Panc1 (cell line): ENCODE measurements at regions not wholly inside any gene's neighbourhood (a gene's known extent, or its start where the extent isn't known, plus 50 kb on each side); places are given as distances from the start of the nearest gene placed in this dataset.
A peak's percentile ranks its signal among the peaks of the same experiment; 100 is the strongest.

Experiments
- ATAC-seq: fragments of 200-7000 bp; cut with Tn5 transposase; 2 replicates; pipeline ENCODE4 v1.9.1; 2020; ENCODE audit warnings: mild to moderate bottlenecking, moderate library complexity
- BruUV-seq: library from RNA; stranded (reverse); fragments of 400-500 nt; replicated peaks from 2 replicates; lab custom pipeline; 2021; lab: Mats Ljungman, UMichigan
- CTCF ChIA-PET: fragments of 300-600 bp; sonication (Branson Sonifier 250); formaldehyde crosslinking; loops from one replicate; lab custom pipeline; 2022; ENCODE audit warnings: antibody characterized with exemption; lab: Charles Lee
- POLR2A ChIA-PET: fragments of 300-600 bp; sonication (Branson Sonifier 250); formaldehyde crosslinking; loops from one replicate; lab custom pipeline; 2022; ENCODE audit warnings: antibody characterized with exemption; lab: Charles Lee
- DNase-seq: peaks from one replicate; pipeline ENCODE4 v3.0.0-alpha.2; 2010; ENCODE audit warnings: low read depth, low spot score
- H3K27ac ChIP-seq: 2 replicates; pipeline ENCODE4 v1.5.1; 2011; ENCODE audit warnings: mild to moderate bottlenecking, low read length, inconsistent platforms
- H3K27me3 ChIP-seq: fragments of 200-500 bp; sonication (Bioruptor generic); 2 replicates; pipeline ENCODE4 v1.6.0; 2014; ENCODE audit warnings: low read length, inconsistent platforms; ENCODE audit not compliant: control insufficient read depth, insufficient read depth
- H3K36me3 ChIP-seq: fragments of 200-500 bp; sonication (Bioruptor generic); 2 replicates; pipeline ENCODE4 v1.5.1; 2014; ENCODE audit warnings: inconsistent platforms, mild to moderate bottlenecking, low read length, moderate library complexity; ENCODE audit not compliant: control insufficient read depth, insufficient read depth
- H3K4me1 ChIP-seq: 2 replicates; pipeline ENCODE4 v1.5.1; 2011; ENCODE audit warnings: inconsistent platforms, mild to moderate bottlenecking, low read length, moderate library complexity; ENCODE audit not compliant: control insufficient read depth, insufficient read depth
- H3K4me3 ChIP-seq, 2 experiments: 2 replicates each; pipeline ENCODE4 v1.5.1; 2011 to 2012; ENCODE audit warnings: low read depth in 2 of 2, low read length in 2 of 2, mild to moderate bottlenecking in 2 of 2, inconsistent platforms in 1 of 2, moderate library complexity in 1 of 2
- H3K9me3 ChIP-seq: fragments of 200-500 bp; sonication (Bioruptor generic); 2 replicates; pipeline ENCODE4 v1.5.1; 2014; ENCODE audit warnings: low read depth, mild to moderate bottlenecking, inconsistent platforms, low read length, moderate library complexity; ENCODE audit not compliant: control insufficient read depth, insufficient read depth
- CTCF ChIP-seq: fragments of 450-650 bp; IDR thresholded peaks from 2 replicates; pipeline ENCODE4 v1.5.1; 2017; ENCODE audit warnings: mild to moderate bottlenecking
- POLR2AphosphoS5 ChIP-seq: IDR thresholded peaks from 2 replicates; pipeline ENCODE4 v1.6.1; 2012; ENCODE audit warnings: mild to moderate bottlenecking, low read depth, low read length, moderate library complexity
- REST ChIP-seq, 2 experiments: IDR thresholded peaks; 2 replicates each; pipeline ENCODE4 v1.6.1; 2011 to 2012; ENCODE audit warnings: low read depth in 2 of 2, control low read depth in 1 of 2, low read length in 1 of 2, mild to moderate bottlenecking in 1 of 2, moderate library complexity in 1 of 2; ENCODE audit not compliant: insufficient read depth in 1 of 2
- SIN3A ChIP-seq: IDR thresholded peaks from 2 replicates; pipeline ENCODE4 v1.6.1; 2012; ENCODE audit warnings: low read depth, mild to moderate bottlenecking, low read length, moderate library complexity, borderline replicate concordance; ENCODE audit not compliant: insufficient read depth
- TCF7L2 ChIP-seq: IDR thresholded peaks from 2 replicates; pipeline ENCODE4 v1.6.1; 2011; ENCODE audit warnings: mild to moderate bottlenecking, low read depth, low read length, inconsistent platforms
- in situ Hi-C: cut with HindIII; loops from 2 replicates; pipeline ENCODE4 v1.10.0; 2016; ENCODE audit warnings: low sequenced_read_pairs, low pct_unique_long_range_greater_than_20kb
- intact Hi-C: fragments of 100-400 bp; cut with micrococcal nuclease; formaldehyde crosslinking; loops from one replicate; pipeline ENCODE4 v1.10.0; 2022; ENCODE audit not compliant: unreplicated experiment

GRCh38 chr13:90834700-90835099, 512.8 kb upstream of the MIR17HG start:
- in situ Hi-C loops = no loop called here
- CTCF ChIA-PET = no interaction called here
- no peak for TF ChIP-seq CTCF
- no peak for TF ChIP-seq POLR2AphosphoS5
- no peak for TF ChIP-seq REST (IDR thresholded peaks at IDR 0.05; ENCODE audit: insufficient read depth in 1 of 2, low read depth in 2 of 2, low read length in 1 of 2)
- TF ChIP-seq SIN3A = no peak
- TF ChIP-seq TCF7L2 = no peak
- ATAC-seq = no peak
- Histone ChIP-seq H3K4me1 (no peaks in the 10 kb centered on the region), H3K36me3 (no peaks in the 10 kb centered on the region), H3K27me3 (no peaks in the 10 kb centered on the region), H3K4me3 (no peak overlapping the region), H3K9me3 (peaks cover 3% of the 10 kb centered on the region; the same call in 1 of the 2 replicates), H3K27ac (peak overlapping the region; percentile 1; the same call in 1 of the 2 replicates)
- DNase-seq = no peak
- no TSS peak for BruUV-seq
- intact Hi-C loops = no loop called here
- POLR2A ChIA-PET = no interaction called here

GRCh38 chr13:90835826-90836225, 511.7 kb upstream of the MIR17HG start:
- Histone ChIP-seq H3K4me3 (no peak overlapping the region), H3K9me3 (peaks cover 3% of the 10 kb centered on the region; the same call in 1 of the 2 replicates), H3K36me3 (no peaks in the 10 kb centered on the region), H3K4me1 (no peaks in the 10 kb centered on the region), H3K27me3 (no peaks in the 10 kb centered on the region), H3K27ac (no peak overlapping the region)
- in situ Hi-C loops = no loop called here
- ChIA-PET CTCF (no interaction called here), POLR2A (no interaction called here)
- intact Hi-C loops = no loop called here
- no peak for TF ChIP-seq CTCF
- no peak for TF ChIP-seq SIN3A
- no peak for TF ChIP-seq POLR2AphosphoS5
- TF ChIP-seq REST (IDR thresholded peaks at IDR 0.05; ENCODE audit: insufficient read depth in 1 of 2, low read depth in 2 of 2, low read length in 1 of 2) = no peak
- no peak for TF ChIP-seq TCF7L2
- DNase-seq (no peak), ATAC-seq (no peak)
- no TSS peak for BruUV-seq
